Common myeloid progenitor, CD34-positive (primary cell): ENCODE measurements at regions not wholly inside any gene's neighbourhood (a gene's known extent, or its start where the extent isn't known, plus 50 kb on each side); places are given as distances from the start of the nearest gene placed in this dataset.

Source experiments
- CTCF ChIA-PET: fragments of 350-600 bp; sonication (Branson Sonifier 250); formaldehyde crosslinking; loops from one replicate; lab custom pipeline; 2021; ENCODE audit warnings: antibody characterized with exemption; lab: Charles Lee
- POLR2A ChIA-PET: fragments of 350-600 bp; sonication (Branson Sonifier 250); formaldehyde crosslinking; loops from one replicate; lab custom pipeline; 2021; ENCODE audit warnings: antibody characterized with exemption; lab: Charles Lee
- DNase-seq, 3 donors: peaks; one replicate each; pipeline versions ENCODE4 v3.0.0 to v3.0.0-alpha.2; 2013
- H3K27ac ChIP-seq, 2 experiments: 1 replicate in 1 of 2; 2 replicates in 1 of 2; pipeline ENCODE4 v1.7.0; 2013; ENCODE audit warnings: inconsistent platforms in 2 of 2, low read length in 2 of 2, mild to moderate bottlenecking in 2 of 2, low read depth in 1 of 2, moderate library complexity in 1 of 2; ENCODE audit not compliant: severe bottlenecking in 2 of 2, insufficient read depth in 1 of 2, poor library complexity in 1 of 2
- H3K27me3 ChIP-seq, 5 experiments: replicated peaks in 2 of 5; 1 replicate in 3 of 5; 2 replicates in 2 of 5; pipeline versions ENCODE4 v1.6.1 to v1.7.0; 2013; ENCODE audit warnings: low read length in 4 of 5, mild to moderate bottlenecking in 2 of 5, moderate library complexity in 2 of 5, inconsistent platforms in 1 of 5; ENCODE audit not compliant: insufficient read depth in 5 of 5, control insufficient read depth in 4 of 5
- H3K36me3 ChIP-seq, 4 experiments: 1 replicate in 2 of 4; 2 replicates in 2 of 4; pipeline versions ENCODE4 v1.6.1 to v1.7.0; 2013; ENCODE audit warnings: low read length in 3 of 4, control low read depth in 1 of 4, mild to moderate bottlenecking in 1 of 4; ENCODE audit not compliant: control insufficient read depth in 4 of 4, insufficient read depth in 4 of 4
- H3K4me1 ChIP-seq, 4 experiments: 1 replicate in 3 of 4; 2 replicates in 1 of 4; pipeline versions ENCODE4 v1.6.1 to v1.7.1; 2013; ENCODE audit warnings: low read length in 3 of 4, mild to moderate bottlenecking in 3 of 4, control low read depth in 1 of 4, inconsistent platforms in 1 of 4, moderate library complexity in 1 of 4; ENCODE audit not compliant: control insufficient read depth in 4 of 4, insufficient read depth in 4 of 4; ENCODE audit errors: control extremely low read depth in 1 of 4
- H3K4me3 ChIP-seq, 7 experiments: 1 replicate in 4 of 7; 2 replicates in 3 of 7; pipeline versions ENCODE4 v1.5.1 to v1.7.0; 2013; ENCODE audit warnings: mild to moderate bottlenecking in 7 of 7, low read length in 6 of 7, moderate library complexity in 6 of 7, inconsistent platforms in 2 of 7, low read depth in 2 of 7, control low read depth in 1 of 7; ENCODE audit not compliant: insufficient read depth in 4 of 7, control insufficient read depth in 1 of 7; ENCODE audit errors: extremely low read depth in 1 of 7
- H3K9me3 ChIP-seq, 5 experiments: 1 replicate in 4 of 5; 2 replicates in 1 of 5; pipeline versions ENCODE4 v1.6.1 to v1.7.1; 2013; ENCODE audit warnings: low read length in 4 of 5, mild to moderate bottlenecking in 2 of 5, inconsistent platforms in 1 of 5, low read depth in 1 of 5, moderate library complexity in 1 of 5; ENCODE audit not compliant: control insufficient read depth in 4 of 5, insufficient read depth in 2 of 5; ENCODE audit errors: control extremely low read depth in 1 of 5
- WGBS: methylation state at CpG from one replicate; pipeline ENCODE4 v1.1.5; 2013; ENCODE audit not compliant: insufficient coverage; 5-methylcytosine and 5-hydroxymethylcytosine counted together

DNA sequence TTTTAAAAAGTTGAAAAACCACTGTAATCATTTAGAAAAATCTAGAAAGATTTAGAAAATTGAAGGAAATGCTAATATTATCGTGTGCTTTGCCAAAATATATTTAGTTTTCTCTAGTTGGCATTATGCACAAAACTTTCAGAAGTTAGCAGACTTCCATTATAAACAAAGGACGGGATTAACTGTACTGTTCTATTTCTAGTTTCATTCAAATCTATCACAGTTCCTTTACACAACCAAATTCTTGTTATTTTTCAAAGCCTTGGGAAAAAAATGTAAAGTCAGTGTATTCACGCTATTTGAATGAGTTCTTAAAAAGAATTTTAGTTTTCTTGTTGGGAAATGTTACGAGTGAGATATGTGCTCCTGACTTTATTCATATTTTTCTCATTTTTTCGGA, 277.8 kb downstream of the LMO7 start:
- CTCF ChIA-PET: no interaction called here
- no peak overlapping the region for H3K4me3 ChIP-seq

DNA sequence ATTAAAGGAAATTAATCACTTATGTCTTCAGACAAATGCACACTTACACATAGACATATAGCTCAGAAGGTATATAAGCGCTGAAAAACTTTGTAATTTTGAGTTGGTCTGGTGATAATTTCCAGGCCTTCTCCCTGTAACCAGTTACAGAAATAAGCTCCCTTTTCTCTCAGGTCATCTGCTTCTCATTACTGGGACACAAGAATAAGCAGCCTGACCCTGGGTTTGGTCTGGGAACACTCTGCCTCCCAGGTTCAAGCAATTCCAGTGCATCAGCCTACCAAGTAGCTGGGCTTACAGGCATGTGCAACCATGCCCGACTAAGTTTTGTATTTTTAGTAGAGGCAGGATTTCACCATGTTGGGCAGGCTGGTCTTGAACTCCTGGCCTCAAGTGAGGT, 274.5 kb downstream of the LMO7 start:
- Histone ChIP-seq H3K9me3 (no peaks in the 10 kb centered on the region), H3K27ac (no peak overlapping the region), H3K4me3 (no peak overlapping the region), H3K27me3 (no peaks in the 10 kb centered on the region), H3K4me1 (no peaks in the 10 kb centered on the region), H3K36me3 (no peaks in the 10 kb centered on the region)
- DNase-seq: no peak
- ChIA-PET POLR2A (no interaction called here), CTCF (no interaction called here)
- WGBS: 89% methylated on average over 1 of the region's 2 CpGs

More for the DNA sequence above, 277.8 kb downstream of the LMO7 start:
- 100% methylated on average over 2 of the region's 5 CpGs for WGBS
- H3K36me3 ChIP-seq: no peaks in the 10 kb centered on the region
- no peaks in the 10 kb centered on the region for H3K27me3 ChIP-seq
- no peak overlapping the region for H3K27ac ChIP-seq
- H3K4me1 ChIP-seq: no peaks in the 10 kb centered on the region
- no peaks in the 10 kb centered on the region for H3K9me3 ChIP-seq
- no peak for DNase-seq
- POLR2A ChIA-PET: no interaction called here
